ENCODE measurements at regions not wholly inside any gene's neighbourhood (a gene's known extent, or its start where the extent isn't known, plus 50 kb on each side); places are given as distances from the start of the nearest gene placed in this dataset.
A peak's percentile ranks its signal among the peaks of the same experiment; 100 is the strongest.

GRCh38 chr20:63104312-63105181 lies 97.8 kb upstream of the BHLHE23 start:
- no peak overlapping the region for H3K27ac Mint-ChIP-seq
- POLR2A ChIA-PET: no interaction called here
- H3K9me3 Mint-ChIP-seq: peaks cover 3% of the 10 kb centered on the region
- H3K4me3 Mint-ChIP-seq: no peak overlapping the region
- H3K4me1 Mint-ChIP-seq: peaks cover 8% of the 10 kb centered on the region
- no peak for DNase-seq
- H3K36me3 Mint-ChIP-seq (ENCODE audit: low read depth): no peaks in the 10 kb centered on the region
- CTCF ChIA-PET: no interaction called here
- H3K27me3 Mint-ChIP-seq: peaks cover 2% of the 10 kb centered on the region

DNA sequence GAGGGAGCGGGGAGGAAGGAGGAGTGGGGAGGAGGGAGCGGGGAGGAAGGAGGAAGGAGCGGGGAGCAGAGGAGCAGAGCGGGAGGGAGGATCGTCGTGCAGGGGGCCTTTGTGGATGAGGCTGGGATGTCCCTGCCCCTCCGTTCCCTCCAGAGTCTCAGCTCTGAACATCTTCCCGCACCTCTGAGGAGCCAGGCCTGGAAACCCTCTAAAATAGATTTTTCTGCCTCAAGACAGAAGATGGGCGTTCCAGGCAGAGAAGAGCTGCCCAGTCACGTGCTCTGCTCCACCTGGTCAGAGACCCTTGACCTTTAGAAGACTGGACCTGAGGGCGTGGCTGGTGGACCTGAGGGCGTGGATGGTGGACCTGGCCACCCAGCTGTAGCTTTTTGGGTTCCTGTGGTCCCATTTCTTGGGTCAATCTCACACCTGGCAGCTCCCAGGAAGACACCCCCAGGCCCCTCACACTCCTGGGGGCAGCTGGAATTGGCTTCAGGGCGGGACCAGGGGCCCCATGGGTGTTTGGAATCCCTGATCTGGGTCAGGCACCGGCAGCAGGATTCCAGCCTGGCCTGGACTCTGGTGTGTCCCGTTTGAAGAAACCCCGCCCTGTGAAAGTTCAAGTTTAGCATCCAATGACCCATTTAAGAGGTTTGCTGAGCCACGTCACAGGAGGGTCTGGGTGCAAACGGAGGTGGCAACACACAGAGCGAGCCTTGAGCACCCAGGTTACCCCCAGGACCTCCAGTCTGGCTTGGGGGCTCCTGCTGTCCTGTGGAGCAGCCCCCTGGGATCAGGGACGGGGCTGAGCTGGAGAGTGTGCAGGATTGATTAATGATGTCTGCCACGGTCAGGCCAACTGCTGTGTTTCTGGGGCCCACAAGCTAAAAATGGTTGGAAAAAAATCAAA lies 96.9 kb upstream of the BHLHE23 start:
- no peak for DNase-seq
- POLR2A ChIA-PET: no interaction called here
- peaks cover 3% of the 10 kb centered on the region for H3K9me3 Mint-ChIP-seq
- CTCF ChIA-PET: no interaction called here
- peaks cover 8% of the 10 kb centered on the region for H3K4me1 Mint-ChIP-seq
- H3K27me3 Mint-ChIP-seq: no peaks in the 10 kb centered on the region
- H3K27ac Mint-ChIP-seq: no peak overlapping the region
- H3K36me3 Mint-ChIP-seq (ENCODE audit: low read depth): no peaks in the 10 kb centered on the region
- H3K4me3 Mint-ChIP-seq: no peak overlapping the region

DNA sequence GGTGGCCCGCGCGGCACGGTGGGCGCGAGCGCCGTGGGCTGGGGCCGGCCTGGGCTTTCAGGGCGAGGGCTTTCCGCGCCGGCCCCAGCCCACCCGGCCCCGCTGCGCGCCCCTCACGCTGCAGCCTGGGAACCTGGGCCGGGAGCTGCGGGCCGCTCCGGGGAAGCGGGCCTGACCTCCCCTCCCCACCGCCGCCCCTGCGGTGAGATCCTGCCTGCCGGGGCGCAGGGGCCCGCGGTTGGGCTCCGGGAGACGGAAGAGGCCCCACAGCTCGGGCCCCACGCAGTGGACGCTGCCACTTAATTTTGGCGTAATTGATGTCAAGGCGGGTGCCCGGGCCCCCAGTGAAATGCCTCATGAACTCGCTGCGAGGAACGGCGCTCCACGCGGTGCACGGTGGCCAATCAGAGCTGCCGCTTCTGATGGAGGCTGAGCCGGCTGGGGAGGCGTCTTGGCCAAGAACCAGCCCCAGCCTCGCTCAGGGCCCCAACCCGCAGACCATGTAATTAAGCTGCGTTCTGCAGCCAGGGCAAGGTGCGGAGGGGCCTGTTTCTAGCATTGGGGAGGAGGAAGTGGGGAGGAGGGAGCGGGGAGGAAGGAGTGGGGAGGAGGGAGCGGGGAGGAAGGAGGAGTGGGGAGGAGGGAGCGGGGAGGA lies 96.1 kb upstream of the BHLHE23 start:
- H3K4me1 Mint-ChIP-seq: peaks cover 8% of the 10 kb centered on the region

DNA sequence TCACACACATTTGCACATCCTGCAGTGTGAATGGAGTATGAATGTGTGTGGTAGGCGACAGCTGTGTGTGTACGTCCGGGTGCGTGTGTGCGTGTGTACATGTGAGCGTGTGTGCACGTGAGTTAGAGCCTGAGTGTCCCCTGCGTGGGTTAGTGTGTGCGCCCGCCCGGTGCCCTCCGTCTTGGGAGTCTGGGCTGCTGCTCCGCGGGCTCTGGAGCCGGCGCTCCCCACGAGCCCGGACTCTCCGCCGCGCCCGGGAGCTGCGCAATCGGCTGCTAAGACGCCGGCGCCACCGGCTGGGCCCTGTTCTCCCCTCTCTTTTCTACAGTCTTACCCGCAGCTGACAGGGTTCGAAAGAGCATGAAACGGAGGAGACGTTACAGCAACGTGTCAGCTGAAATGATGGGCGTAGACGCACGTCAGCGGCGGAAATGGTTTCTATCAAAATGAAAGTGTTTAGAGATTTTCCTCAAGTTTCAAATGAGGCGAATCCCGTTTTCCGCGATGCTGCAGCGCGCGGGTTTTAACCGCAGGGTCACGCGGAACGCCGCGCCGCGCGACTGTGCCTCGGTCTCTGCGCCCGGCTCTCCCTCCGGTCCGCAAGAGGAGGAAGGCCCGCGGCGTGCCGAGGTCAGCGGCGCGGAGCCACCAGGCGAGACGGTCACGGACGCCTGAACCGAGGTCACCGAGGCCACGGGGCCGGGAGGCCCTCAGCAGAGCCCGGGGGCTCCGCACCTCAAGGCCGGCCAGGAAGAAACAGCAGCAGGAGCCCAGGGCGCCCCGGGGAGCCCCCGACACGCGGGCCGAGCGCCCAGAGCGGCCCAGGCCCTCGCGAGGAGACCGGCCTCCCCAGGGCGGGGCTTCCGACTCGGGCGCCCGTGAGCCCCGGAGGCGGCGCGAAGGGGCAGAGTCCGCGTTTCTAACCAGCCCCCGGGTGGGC lies 95.3 kb upstream of the BHLHE23 start:
- H3K27ac Mint-ChIP-seq: peak overlapping the region; percentile 73
- peak; percentile 68 for DNase-seq
- peaks cover 8% of the 10 kb centered on the region for H3K4me1 Mint-ChIP-seq
- CTCF ChIA-PET: no interaction called here
- H3K4me3 Mint-ChIP-seq: peak overlapping the region; percentile 76
- POLR2A ChIA-PET: interaction anchor here (0.9 to 1.3 kb wide), 2 partner anchors 113 to 170 kb away, joined by 3 to 7 read pairs; partner anchors contain the start of gene ARFGAP1
- no peaks in the 10 kb centered on the region for H3K36me3 Mint-ChIP-seq (ENCODE audit: low read depth)
- H3K9me3 Mint-ChIP-seq: no peaks in the 10 kb centered on the region
- no peaks in the 10 kb centered on the region for H3K27me3 Mint-ChIP-seq

More for the DNA sequence above, 96.1 kb upstream of the BHLHE23 start:
- CTCF ChIA-PET: no interaction called here
- Mint-ChIP-seq H3K36me3 (ENCODE audit: low read depth) (no peaks in the 10 kb centered on the region), H3K9me3 (no peaks in the 10 kb centered on the region), H3K27me3 (no peaks in the 10 kb centered on the region), H3K4me3 (peak overlapping the region; percentile 80), H3K27ac (peak overlapping the region; percentile 82)
- peak; percentile 72 for DNase-seq
- POLR2A ChIA-PET: no interaction called here

GRCh38 chr20:63100926-63101699 lies 94.3 kb upstream of the BHLHE23 start:
- no peak overlapping the region for H3K4me3 Mint-ChIP-seq
- no peaks in the 10 kb centered on the region for H3K36me3 Mint-ChIP-seq (ENCODE audit: low read depth)
- H3K27me3 Mint-ChIP-seq: no peaks in the 10 kb centered on the region
- H3K27ac Mint-ChIP-seq: no peak overlapping the region
- H3K9me3 Mint-ChIP-seq: no peaks in the 10 kb centered on the region
- ChIA-PET POLR2A (interaction anchor here (0.9 to 1.3 kb wide), 2 partner anchors 114 to 171 kb away, joined by 3 to 7 read pairs; partner anchors contain the start of gene ARFGAP1), CTCF (no interaction called here)
- peaks cover 8% of the 10 kb centered on the region for H3K4me1 Mint-ChIP-seq
- no peak for DNase-seq

DNA sequence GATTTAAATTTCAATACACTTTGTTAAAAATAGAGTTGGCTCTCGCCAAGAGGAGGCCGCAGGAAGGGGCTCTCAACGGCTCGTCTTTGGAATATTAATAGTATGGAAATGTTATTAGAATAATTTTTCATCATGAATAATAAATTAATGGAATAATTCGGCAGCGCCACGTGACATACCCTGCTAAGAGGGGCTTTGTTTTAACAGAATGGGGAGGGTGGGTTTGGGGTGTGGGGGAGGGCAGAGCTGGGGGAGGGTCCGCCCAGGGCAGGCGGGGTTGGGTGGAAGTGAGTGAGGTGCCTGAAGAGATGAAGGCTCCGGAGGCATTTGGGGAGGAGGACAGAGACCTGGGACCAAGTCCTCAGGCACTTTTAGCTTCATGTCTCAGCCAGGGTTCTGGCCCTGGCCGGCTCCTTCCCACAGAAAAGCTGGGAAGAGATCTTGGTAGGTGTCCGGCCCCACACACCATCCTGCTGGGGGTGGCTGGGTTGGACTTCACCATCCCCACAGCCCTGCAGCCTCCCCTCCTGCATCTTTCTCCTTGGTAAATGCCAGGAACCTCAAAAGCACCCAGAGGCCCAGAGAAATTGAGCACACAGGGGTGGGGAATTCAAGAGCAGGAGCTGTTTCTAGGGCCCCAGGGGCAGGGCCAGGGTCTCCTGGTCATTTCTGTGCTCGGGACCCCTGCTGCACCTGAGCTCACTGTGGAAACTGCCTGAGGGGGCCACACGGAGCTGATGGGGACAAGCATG lies 93.6 kb upstream of the BHLHE23 start:
- Mint-ChIP-seq H3K4me3 (no peak overlapping the region), H3K4me1 (peaks cover 8% of the 10 kb centered on the region), H3K36me3 (ENCODE audit: low read depth) (no peaks in the 10 kb centered on the region), H3K27me3 (no peaks in the 10 kb centered on the region), H3K9me3 (no peaks in the 10 kb centered on the region), H3K27ac (no peak overlapping the region)
- ChIA-PET POLR2A (no interaction called here), CTCF (no interaction called here)
- no peak for DNase-seq

DNA sequence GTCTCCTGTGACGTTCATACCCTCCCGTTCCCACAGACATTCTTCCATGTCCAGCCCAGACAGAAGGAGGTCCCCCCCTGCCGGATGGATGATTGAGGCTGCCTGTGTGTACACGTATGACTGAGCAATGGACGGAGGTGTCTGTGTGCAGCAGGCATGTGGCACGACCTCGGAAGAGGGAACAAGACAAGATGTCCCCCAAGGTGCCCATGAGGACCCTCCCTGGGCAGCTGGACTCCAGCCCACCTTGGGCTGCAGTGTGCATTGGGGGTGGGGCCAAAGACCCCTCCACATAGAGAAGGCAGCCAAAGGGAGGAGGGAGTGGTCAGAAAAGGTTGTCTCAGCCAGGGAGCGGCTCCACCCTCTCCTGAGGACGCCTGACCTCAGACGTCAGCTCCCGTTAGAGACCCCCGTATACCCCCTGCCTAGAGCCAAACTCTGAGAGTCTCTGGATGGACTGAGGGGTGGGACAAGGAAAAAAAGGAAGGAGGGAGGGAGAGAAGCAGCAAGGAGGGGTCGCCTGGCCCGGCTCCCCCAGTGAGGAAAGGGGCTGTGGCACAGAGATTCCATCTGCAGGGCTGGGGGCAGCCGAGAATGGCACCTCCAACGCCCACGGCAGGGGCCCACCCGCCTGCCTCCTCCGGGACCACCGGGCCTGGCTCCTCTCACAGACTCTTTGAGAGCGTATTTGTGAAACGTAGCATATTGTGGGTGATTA lies 92.9 kb upstream of the BHLHE23 start:
- H3K27me3 Mint-ChIP-seq: peaks cover 2% of the 10 kb centered on the region
- H3K27ac Mint-ChIP-seq: no peak overlapping the region
- H3K4me3 Mint-ChIP-seq: no peak overlapping the region
- CTCF ChIA-PET: no interaction called here
- POLR2A ChIA-PET: no interaction called here
- no peaks in the 10 kb centered on the region for H3K36me3 Mint-ChIP-seq (ENCODE audit: low read depth)
- H3K4me1 Mint-ChIP-seq: peaks cover 8% of the 10 kb centered on the region
- H3K9me3 Mint-ChIP-seq: no peaks in the 10 kb centered on the region
- no peak for DNase-seq

DNA sequence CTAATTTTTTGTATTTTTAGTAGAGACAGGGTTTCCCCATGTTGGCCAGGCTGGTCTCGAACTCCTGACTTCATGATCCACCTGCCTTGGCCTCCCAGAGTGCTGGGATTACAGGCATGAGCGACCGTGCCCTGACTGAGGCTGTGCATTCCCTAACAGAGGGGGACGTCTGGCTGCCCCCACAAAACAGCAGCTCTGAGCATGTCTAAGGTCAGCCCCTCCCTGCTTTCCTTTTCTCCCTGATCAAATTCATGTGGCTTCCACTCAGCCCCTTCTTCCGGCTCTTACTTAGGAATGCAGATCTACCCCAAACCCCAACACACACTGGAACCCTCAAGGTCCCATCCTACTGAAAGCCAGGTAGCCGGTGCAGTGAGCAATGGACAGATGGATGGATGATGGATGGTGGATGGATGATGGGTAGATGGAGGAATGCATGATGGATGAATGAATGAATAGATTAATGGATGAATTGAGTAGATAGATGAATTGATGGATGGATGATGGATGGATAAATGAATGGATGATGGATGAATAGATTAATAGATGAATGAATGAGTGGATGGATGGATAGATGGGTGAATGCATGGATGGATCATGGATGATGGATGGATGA lies 91.5 kb upstream of the BHLHE23 start:
- ChIA-PET POLR2A (no interaction called here), CTCF (no interaction called here)
- H3K4me1 Mint-ChIP-seq: peaks cover 8% of the 10 kb centered on the region
- no peak overlapping the region for H3K27ac Mint-ChIP-seq
- no peaks in the 10 kb centered on the region for H3K36me3 Mint-ChIP-seq (ENCODE audit: low read depth)
- peaks cover 2% of the 10 kb centered on the region for H3K27me3 Mint-ChIP-seq
- no peak for DNase-seq
- H3K9me3 Mint-ChIP-seq: no peaks in the 10 kb centered on the region
- H3K4me3 Mint-ChIP-seq: no peak overlapping the region

- ChIA-PET POLR2A (no interaction called here), CTCF (no interaction called here)
- H3K4me3 Mint-ChIP-seq: no peak overlapping the region
- peaks cover 2% of the 10 kb centered on the region for H3K27me3 Mint-ChIP-seq
- H3K9me3 Mint-ChIP-seq: no peaks in the 10 kb centered on the region
- no peak for DNase-seq
- H3K36me3 Mint-ChIP-seq (ENCODE audit: low read depth): no peaks in the 10 kb centered on the region
- H3K27ac Mint-ChIP-seq: no peak overlapping the region
- H3K4me1 Mint-ChIP-seq: peaks cover 5% of the 10 kb centered on the region
Observed at GRCh38 chr20:63097336-63097831, 90.6 kb upstream of the BHLHE23 start.

DNA sequence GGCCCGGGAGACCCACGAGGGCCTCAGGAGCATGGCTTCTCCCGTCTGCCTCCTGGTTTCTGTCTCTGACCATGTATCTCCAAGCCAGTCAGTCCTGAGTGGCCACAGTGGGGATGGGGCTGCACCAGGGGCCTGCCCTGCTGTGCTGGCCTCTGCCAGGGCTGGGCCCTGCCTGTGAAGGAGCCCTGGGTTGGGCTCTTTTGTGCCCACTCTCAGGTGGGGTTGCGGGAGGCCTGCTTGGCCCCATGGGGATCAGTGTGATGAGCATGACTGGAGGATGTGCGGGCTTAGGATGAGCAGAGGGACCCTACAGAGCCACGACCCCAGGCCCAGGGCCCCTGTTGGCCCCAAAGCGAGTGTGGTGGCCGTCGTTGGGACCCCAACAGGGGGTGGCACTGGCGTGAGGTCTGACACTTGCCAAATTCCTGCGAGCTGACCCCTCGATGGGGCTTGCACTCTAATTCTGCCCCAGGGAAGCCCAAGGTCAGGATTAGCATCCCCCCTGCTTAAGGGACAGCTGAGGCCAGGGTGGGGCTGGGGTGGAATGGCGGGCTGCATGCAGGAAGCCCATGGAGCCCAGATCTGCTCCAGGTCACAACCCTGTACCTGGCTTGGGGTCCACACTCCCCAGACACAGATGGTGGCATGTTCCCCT lies 90.0 kb upstream of the BHLHE23 start:
- POLR2A ChIA-PET: no interaction called here
- Mint-ChIP-seq H3K27ac (no peak overlapping the region), H3K4me3 (no peak overlapping the region), H3K27me3 (peaks cover 2% of the 10 kb centered on the region), H3K4me1 (peaks cover 3% of the 10 kb centered on the region), H3K36me3 (ENCODE audit: low read depth) (no peaks in the 10 kb centered on the region), H3K9me3 (no peaks in the 10 kb centered on the region)
- no peak for DNase-seq
- CTCF ChIA-PET: no interaction called here
